ENCODE measurements at regions not wholly inside any gene's neighbourhood (a gene's known extent, or its start where the extent isn't known, plus 50 kb on each side); places are given as distances from the start of the nearest gene placed in this dataset.

DNA sequence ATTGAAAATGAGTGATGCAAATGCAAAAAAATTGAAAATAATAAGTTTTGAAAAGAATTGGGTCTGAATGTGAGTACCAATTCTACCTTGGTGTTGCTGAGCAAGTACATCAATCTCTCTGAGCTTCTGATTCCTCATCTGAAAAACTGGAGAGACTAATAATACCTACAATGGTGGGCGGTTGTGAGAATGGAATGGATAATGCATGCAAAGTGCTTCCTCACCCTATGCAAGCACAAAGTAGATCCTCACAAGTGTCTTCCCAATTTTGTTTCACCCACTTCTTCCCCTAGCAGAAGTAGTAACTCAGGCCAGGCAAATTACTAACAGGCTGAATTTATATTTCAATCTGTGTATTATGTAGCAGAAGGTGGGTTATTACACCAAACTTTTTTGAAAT is 191.7 kb upstream of the PIK3C3 start:
- DNase-seq (ENCODE audit: low spot score) (no peak), ATAC-seq (no peak)
- intact Hi-C loops (cut with DNase I) = no loop called here

DNA sequence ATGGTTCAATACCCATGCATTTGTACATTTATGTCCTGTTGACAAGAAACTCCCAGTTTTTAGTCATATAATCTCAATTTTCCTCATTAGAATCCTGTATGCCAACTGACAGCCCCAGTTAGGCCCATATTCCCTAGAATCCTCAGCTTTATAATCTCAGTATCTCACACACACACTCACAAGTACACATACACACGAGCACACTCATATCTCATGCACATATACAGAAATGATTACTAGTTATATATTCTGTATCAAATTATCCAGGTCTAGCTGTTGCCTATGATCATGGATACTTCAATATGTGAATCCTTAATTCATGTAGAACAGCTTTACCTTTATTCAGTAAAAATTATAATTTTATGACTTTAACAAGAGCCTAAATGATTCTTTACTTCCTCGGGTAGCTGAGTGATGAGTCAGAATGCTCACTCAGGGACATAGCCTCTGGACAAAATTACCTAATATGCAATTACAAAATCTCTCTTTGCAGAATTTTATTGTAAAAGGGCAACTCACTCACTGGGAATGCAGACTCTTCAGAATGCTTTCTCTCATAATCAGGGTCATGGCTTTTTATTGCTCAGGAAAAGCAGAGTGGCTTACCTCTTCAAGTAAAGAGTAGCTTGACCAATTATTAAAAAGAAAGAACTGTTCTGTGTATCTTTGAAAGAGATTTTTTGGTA is 193.6 kb upstream of the PIK3C3 start:
- ATAC-seq (no peak), DNase-seq (ENCODE audit: low spot score) (no peak)
- intact Hi-C loops (cut with DNase I) = no loop called here

DNA sequence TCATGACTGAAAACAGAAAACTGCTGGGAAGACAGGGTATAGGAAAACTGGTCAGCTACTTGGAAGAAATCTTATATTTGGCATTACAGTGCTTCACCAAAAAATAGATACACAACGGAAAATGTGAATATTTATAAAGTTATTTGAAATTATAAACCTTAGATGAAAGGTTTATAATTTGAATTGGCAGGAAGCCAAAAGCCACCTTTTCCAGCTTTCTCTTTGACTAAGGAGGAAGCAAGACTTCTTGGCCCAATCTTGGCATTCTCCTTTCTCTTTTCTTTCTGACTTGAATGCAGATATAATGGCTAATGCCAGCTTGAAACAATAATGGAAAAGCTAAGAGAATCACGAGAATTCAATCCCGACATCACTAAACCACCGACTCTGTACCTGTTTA is 196.5 kb upstream of the PIK3C3 start:
- intact Hi-C loops (cut with DNase I) = no loop called here
- no peak for ATAC-seq
- no peak for DNase-seq (ENCODE audit: low spot score)

DNA sequence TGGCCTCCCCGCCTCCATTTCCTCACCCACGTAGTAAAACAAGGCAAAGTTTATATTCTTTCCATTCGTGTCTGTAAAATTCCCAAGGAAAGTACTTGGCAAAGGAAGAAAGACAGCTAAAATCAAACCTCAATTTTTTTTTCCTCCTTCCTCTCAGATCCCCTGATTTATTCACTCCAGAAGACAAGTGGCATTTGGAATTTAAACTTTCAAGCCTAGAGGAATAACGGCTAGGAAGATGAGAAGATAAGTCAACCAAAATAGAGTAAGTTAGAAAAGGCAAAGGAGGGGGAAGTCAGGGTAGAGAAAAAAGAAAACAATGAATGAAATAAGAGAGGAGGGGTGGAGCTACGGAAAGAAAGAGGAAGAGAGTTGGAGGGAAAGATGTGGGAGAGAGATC is 198.9 kb upstream of the PIK3C3 start:
- DNase-seq (ENCODE audit: low spot score) (no peak), ATAC-seq (no peak)
- intact Hi-C loops (cut with DNase I) = no loop called here

DNA sequence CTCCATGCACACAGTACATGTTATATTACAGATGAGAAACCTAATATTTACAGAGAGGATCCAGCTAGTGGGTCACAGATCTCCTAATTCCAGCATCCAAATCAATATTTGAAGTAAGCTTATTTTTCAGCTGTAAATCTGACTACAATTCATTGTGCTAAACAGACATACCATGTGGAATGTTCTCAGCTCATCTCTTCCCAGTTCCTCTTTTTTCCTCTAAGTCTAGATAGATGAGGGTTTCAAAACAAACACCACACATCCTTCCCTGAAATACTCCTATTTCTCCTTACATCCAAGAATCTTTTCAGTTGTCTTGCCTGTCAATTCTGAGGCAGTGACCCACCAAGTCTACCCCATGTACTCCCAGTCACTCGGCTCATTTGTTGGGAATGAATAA is 200.7 kb upstream of the PIK3C3 start:
- intact Hi-C loops (cut with DNase I) = no loop called here
- ATAC-seq (no peak), DNase-seq (ENCODE audit: low spot score) (no peak)

DNA sequence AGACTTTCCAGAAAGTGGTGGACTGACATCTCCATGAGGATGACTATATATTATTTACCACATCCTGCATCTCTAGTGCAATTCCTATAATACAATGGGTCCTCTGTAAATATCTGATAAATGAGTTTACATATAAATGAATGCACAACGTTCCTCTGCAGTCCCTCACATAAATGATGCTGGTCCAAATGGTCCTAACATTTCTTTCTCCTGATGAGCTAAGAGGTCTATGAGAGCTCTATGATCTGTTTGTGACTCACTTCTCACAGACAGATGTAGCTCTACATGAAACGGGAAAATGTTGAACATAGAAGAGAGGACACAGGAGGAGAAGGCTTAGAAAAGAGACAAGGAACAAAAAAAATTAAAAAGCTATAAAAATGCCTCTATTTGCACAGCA is 201.2 kb upstream of the PIK3C3 start:
- ATAC-seq (no peak), DNase-seq (ENCODE audit: low spot score) (no peak)
- intact Hi-C loops (cut with DNase I) = no loop called here

DNA sequence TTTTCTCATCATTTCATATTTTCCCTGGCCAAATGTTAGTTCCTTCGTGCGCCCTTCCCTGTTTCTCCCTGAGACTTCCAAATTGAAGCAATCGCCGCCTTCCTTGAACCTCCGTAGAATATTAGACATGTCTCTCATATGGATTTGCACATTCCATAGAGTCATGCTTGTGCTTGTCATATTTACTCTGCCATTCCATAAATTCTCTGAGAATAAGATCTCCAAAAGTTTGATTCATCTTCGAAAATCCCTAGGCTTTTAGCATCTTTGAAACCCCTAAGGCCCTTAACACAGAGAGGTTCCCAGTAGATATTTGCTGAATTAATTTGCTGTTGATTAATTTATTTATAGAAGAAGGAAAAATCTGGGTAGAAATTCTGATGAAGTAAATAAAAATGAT is 202.2 kb upstream of the PIK3C3 start:
- no peak for DNase-seq (ENCODE audit: low spot score)
- no peak for ATAC-seq
- intact Hi-C loops (cut with DNase I) = no loop called here

DNA sequence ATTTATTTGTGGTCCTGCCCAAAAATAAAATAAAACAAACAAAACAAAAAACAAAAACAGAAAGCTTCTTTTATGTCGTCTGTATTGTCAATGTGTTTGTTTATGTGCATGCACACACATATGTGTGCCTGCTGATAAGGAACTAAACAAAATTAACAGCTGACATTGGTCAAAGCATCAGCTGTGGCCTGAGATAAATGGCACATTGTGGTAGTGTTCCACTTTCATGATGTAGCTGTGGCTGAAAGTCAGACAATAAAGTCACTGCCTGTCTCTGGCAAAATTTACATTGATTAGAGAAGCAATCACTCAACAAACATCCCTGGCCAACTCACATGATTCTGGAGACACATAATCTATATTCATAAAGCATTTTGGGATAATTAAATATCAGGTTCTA is 203.4 kb upstream of the PIK3C3 start:
- ATAC-seq (no peak), DNase-seq (ENCODE audit: low spot score) (no peak)
- intact Hi-C loops (cut with DNase I) = no loop called here

DNA sequence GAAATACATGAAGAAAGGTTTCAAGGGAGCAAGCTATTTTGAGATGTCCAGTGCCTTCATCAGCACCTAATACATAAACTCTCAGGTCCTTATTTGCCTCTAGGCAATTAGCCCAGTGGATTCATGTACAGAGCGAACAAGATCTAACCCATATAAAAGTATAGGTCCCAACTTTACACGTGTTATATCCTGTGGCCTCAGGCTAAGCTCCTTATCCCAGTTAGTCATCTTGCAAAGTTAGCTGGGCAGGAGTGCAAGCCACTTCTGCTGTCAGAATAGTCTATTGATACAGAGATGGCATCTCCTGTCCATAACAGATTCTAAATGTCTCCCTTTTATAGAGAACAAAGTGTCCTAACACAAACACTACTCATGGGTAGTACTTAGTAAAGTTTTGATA is 203.9 kb upstream of the PIK3C3 start:
- ATAC-seq (no peak), DNase-seq (ENCODE audit: low spot score) (no peak)
- intact Hi-C loops (cut with DNase I) = no loop called here

DNA sequence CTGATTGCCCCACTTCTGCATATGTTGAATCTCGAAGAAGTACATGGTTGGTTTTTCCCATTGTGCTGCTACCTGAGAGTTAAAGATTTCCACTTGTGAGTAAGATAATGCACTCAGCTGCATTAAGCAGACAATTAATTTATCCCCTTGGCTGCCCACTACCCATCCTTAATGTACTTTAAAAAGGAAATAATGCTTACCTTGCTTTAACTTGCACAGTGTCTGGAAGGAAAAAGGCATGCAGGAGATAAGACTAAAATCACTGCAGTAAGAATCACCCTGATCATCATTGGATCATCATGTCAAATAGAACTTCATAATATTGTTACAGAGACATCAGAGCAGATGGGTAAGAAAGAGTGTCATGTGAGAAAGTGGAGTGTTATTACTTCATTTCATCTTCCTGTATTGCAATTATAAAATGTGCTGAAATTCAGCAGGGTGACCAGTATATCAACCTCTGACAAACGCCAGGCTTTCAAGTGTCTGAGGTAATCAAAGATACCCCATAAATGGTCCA is 207.3 kb upstream of the PIK3C3 start:
- intact Hi-C loops (cut with DNase I) = no loop called here

DNA sequence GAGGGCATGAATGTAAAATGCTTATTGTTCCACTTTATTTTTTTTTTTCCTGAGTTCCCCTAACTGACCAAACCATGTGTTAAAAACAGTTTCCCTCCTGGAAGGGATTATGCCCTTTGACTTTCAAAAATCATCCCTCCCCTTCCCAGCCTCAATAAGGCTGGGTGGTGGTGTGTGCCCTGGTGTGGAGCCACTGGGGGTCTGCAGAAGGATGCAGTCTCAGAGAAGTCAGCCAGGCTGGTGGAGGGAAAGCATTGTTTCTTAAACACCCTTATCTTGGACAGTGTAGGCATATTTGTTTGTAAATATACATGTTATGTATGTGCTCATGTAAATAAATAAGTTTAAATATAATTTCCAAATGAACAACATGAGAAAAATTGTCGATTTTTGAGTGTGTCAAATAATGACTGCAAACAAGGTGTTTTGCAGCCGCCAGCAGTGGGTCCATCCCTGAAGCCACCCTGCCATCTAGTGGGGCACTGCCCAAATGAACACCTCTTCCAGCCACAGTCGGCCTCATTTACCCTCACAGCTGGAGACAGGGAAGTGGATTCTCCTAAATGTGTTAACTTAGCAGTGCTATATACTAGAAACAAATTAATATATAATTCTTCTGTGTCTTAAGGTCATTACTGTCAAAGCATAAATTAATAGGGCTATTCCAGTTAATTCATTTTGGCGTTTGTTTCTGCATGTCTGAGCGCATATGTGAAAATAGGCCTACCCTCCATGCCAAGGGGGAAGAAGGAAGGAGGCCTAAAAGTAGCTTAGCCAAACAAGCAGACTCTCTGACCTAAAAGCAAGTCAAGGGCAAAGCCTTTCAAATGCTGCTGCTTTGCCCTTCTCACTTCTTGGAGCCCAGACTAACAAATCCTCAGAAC is 209.6 kb upstream of the PIK3C3 start:
- DNase-seq (ENCODE audit: low spot score) (peak; percentile 64), ATAC-seq (peak; percentile 79)
- intact Hi-C loops (cut with DNase I) = no loop called here

More for the DNA sequence above, 207.3 kb upstream of the PIK3C3 start:
- ATAC-seq (no peak), DNase-seq (ENCODE audit: low spot score) (no peak)

DNA sequence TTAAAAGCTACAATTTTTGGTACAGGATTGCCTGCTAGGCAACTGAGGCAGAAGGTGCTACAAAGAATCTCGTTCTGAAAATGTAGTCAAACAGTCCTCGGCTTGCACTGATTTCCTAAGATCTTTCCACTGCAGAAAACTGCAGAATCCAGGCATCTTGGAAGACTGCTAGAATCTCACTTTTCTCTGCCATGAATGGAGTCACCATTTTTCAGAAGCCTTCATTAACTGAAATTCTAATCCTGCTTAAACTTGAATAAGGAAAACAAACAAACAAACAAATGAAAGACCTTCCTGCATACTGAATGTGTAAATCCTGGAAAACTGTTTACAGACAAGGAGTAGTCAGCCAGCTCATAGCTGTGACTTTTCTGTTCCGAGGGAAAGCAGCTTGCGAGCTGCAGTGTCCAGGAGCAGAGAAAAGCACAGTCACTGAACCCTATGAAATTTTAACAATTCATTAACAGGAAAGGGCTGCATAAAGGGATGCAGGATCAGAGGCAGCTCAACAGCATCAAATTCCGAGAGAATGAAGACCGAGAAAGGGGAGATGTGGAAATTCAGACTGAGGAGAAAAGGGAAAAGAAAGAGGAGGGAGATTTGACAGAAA is 210.5 kb upstream of the PIK3C3 start:
- no peak for ATAC-seq
- intact Hi-C loops (cut with DNase I) = no loop called here
- no peak for DNase-seq (ENCODE audit: low spot score)

DNA sequence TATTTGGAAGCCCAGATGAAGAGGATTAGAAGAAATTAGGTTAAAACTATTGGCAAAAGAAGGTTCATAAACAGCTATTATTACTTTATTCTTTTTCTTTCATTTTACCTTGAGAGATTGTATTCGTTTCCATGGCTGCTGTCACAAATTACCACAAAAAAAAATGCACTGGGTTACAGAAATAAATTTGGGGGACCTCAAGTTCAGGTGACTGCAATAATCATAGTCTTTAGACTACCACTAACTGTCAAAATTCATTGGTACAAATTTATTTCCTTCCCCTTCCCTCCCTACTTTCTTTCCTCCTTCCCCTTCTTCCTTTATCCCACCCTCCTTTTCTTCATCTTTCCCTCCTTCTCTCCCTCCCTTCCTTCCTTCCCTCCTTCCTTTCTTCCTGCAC is 217.8 kb upstream of the PIK3C3 start:
- intact Hi-C loops (cut with DNase I) = no loop called here

DNA sequence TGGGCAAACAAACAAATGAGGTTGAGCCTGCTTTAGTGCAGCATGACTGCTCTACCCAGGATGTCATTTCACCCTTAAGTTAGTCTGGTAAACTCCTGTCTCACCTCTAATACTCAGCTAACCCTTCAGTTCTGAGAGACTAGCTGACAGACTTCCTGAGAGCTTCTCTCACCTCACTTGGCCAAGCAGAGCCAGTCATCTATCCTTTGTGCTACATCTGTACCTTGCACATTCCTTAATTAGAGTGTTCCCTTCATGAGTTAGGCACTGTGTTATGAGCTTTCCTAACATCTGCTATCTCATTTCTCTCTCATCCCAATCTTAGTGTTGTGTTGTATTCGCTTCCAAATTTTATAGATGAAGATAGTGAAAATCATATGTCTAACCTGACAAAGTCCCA is 220.1 kb upstream of the PIK3C3 start:
- no peak for DNase-seq (ENCODE audit: low spot score)
- intact Hi-C loops (cut with DNase I) = no loop called here
- no peak for ATAC-seq

More for the DNA sequence above, 217.8 kb upstream of the PIK3C3 start:
- no peak for DNase-seq (ENCODE audit: low spot score)
- ATAC-seq = no peak

DNA sequence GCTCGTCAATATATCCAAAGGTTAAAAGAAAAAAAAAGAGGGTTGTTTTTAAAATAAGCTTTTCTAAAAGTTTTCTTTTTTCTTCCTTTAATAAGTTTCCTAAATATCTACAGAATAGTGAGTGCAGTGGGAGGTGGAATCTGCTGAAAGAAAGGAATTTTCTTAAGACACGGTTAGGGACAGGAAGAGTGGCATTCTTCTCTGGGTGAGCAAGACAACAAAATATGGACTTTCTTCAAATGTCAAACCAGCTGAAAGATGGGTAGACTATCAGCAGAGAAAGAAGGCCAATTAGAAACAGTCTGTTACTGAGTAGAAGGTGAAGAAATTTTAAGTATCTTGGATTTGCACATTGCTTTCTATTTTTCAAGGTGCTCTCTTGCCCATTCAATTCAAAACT is 222.7 kb upstream of the PIK3C3 start:
- intact Hi-C loops (cut with DNase I) = no loop called here
- no peak for ATAC-seq
- DNase-seq (ENCODE audit: low spot score) = no peak

DNA sequence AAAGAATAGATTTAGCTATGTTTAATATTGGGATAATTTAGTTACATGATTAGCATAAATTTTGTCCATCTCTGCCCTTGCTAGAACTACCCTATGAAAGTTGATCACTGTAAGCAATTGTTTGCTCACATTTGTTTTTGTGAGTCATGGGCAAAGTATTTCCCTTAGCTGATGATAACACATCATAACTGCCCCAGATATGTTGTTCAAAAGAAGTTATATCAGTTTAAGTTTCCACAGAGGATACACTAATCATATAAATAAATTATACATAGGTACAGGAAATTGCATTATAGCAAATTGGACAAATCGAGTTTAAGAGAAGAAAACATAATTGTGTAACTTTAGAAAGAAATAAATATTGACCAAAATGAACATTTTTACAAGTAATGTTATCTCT is 223.2 kb upstream of the PIK3C3 start:
- no peak for ATAC-seq
- intact Hi-C loops (cut with DNase I) = no loop called here
- DNase-seq (ENCODE audit: low spot score) = no peak

DNA sequence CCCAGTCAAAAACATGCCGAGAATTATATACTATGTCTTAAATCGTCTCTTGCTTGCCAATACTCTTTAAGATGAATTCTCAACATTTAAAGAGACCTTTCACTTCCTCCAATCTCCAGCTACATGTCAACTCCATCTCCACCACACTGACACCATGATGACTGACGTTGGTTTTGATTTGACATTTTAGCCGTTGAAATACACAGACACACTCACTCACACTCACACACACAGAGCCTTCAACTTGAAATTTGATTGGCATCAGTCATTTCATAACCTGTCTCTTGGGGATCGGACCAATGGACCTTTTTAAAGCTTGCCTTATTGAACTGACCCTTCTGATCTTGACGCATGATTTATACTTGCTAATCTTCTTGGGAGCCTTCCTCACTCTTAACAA is 230.8 kb upstream of the PIK3C3 start:
- intact Hi-C loops (cut with DNase I) = no loop called here
- ATAC-seq = no peak
- no peak for DNase-seq (ENCODE audit: low spot score)

DNA sequence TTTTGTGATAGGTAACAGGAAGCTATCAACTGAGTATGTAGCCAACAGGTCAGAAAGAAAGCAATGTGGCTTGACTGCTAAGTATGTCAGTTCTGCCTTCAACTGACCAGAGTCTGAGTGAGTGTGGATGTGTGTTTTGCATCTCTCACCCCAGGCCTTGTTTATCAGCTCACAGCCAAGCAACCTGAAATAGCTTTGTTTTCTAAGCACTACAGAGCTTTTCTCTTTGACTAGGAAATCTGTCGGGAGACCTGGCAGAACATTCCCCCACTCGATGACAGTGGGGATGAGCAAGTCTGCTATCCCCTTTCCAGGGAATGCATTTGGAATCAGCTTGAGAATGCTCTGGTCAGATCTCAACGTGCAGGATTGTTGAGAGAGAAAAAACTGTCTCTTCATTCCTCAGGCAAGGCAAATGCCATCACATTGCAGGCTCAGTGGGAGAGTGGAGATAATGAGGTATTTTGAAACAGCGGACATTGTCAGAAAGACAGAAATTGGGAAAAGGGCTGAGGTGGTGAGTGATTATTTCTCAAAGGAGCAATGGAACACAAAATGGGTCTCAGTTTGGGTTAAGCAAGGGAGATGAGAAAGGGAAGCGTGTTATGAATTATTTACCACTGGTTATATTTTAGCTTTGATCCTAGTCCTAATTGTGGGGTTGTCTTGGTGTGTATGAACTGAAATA is 233.8 kb upstream of the PIK3C3 start:
- intact Hi-C loops (cut with DNase I) = no loop called here
- DNase-seq (ENCODE audit: low spot score) = no peak
- ATAC-seq = no peak

DNA sequence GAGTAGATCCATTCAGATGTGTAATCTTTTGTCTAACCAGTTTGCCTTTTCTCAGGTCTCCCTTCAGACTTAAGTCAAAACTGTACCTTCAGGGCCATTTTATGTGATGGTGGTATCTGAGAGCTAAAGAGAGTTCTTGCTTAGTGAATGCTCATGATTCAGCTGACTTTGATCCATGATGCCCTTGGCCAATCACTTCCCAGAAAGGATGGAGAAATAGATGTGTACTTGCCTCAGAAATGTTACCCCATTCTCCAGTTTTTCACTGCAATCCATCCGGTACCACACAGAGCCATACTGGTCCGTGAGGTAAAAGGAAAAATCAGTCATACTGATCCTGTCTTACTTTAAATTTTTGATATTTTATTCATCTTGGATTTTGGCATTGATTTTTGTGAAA is 234.8 kb upstream of the PIK3C3 start:
- DNase-seq (ENCODE audit: low spot score) = no peak
- no peak for ATAC-seq
- intact Hi-C loops (cut with DNase I) = no loop called here

DNA sequence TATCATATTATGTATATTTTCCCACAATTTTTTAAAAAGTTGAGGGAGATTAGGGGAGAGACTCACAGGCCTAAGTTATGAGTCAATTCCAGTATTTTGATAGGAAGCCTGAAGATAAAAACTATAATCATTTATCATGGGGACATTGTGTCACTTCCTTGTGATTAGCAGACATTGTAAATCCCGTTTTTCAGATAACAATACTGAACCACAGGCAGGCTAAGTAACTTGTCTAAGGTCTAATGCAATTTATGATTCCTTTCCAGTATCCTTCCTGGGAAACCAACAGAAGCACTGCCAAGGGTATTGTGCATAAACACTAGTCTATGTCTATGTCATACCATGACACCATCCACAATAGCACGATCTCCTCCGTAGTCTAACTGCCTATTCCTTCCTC is 235.2 kb upstream of the PIK3C3 start:
- no peak for ATAC-seq
- intact Hi-C loops (cut with DNase I) = no loop called here
- no peak for DNase-seq (ENCODE audit: low spot score)
